PFSK-1 (cell line): ENCODE measurements at regions not wholly inside any gene's neighbourhood (a gene's known extent, or its start where the extent isn't known, plus 50 kb on each side); places are given as distances from the start of the nearest gene placed in this dataset.

Experiments
- FOXP2 ChIP-seq: optimal IDR thresholded peaks from 2 replicates; pipeline ENCODE3; 2011; ENCODE audit warnings: borderline replicate concordance, control low read depth, inconsistent platforms; ENCODE audit not compliant: insufficient read depth; ENCODE audit errors: extremely low read length, extremely low read depth
- POLR2AphosphoS5 ChIP-seq: IDR thresholded peaks from 2 replicates; pipeline ENCODE4 v1.6.1; 2012; ENCODE audit warnings: low read depth, mild to moderate bottlenecking, control low read depth, low read length, moderate library complexity
- REST ChIP-seq, 2 experiments: IDR thresholded peaks; 2 replicates each; pipeline versions ENCODE4 v1.6.1 to v1.8.0; 2011 to 2012; ENCODE audit warnings: low read depth in 2 of 2, low read length in 2 of 2, control low read depth in 1 of 2, inconsistent platforms in 1 of 2, mild to moderate bottlenecking in 1 of 2, moderate library complexity in 1 of 2; ENCODE audit not compliant: insufficient read depth in 1 of 2
- SIN3A ChIP-seq: IDR thresholded peaks from 2 replicates; pipeline ENCODE4 v1.6.1; 2012; ENCODE audit warnings: mild to moderate bottlenecking, low read length, moderate library complexity, borderline replicate concordance; ENCODE audit not compliant: insufficient read depth
- TAF1 ChIP-seq: IDR thresholded peaks from 2 replicates; pipeline ENCODE4 v1.6.1; 2012; ENCODE audit warnings: low read length, control low read depth, borderline replicate concordance; ENCODE audit not compliant: insufficient read depth

- TF ChIP-seq FOXP2 (no peak), REST (IDR thresholded peaks at IDR 0.05; ENCODE audit: insufficient read depth in 1 of 2, low read depth in 2 of 2, low read length in 2 of 2) (no peak), POLR2AphosphoS5 (no peak), TAF1 (no peak), SIN3A (no peak)
These were observed 337.5 kb upstream of the NT5C1B start for GRCh38 chr2:18926631-18927524.

- TF ChIP-seq POLR2AphosphoS5 (no peak), FOXP2 (no peak), SIN3A (no peak), REST (IDR thresholded peaks at IDR 0.05; ENCODE audit: insufficient read depth in 1 of 2, low read depth in 2 of 2, low read length in 2 of 2) (no peak), TAF1 (no peak)
These were observed 335.9 kb upstream of the NT5C1B start for GRCh38 chr2:18925296-18925695.

- TF ChIP-seq REST (IDR thresholded peaks at IDR 0.05; ENCODE audit: insufficient read depth in 1 of 2, low read depth in 2 of 2, low read length in 2 of 2) (no peak), TAF1 (no peak), SIN3A (no peak), FOXP2 (no peak), POLR2AphosphoS5 (no peak)
These were observed 335.5 kb upstream of the NT5C1B start for GRCh38 chr2:18924886-18925285.

- TF ChIP-seq SIN3A (no peak), FOXP2 (no peak)
These were observed 335.0 kb upstream of the NT5C1B start for GRCh38 chr2:18924386-18924785.

GRCh38 chr2:18922276-18922675, 332.9 kb upstream of the NT5C1B start:
- TF ChIP-seq FOXP2 (no peak), SIN3A (no peak), REST (IDR thresholded peaks at IDR 0.05; ENCODE audit: insufficient read depth in 1 of 2, low read depth in 2 of 2, low read length in 2 of 2) (no peak), POLR2AphosphoS5 (no peak), TAF1 (no peak)
